ENCODE measurements at regions not wholly inside any gene's neighbourhood (a gene's known extent, or its start where the extent isn't known, plus 50 kb on each side); places are given as distances from the start of the nearest gene placed in this dataset.

GRCh38 chr11:79702303-79702702, 261.5 kb upstream of the TENM4 start:
- Histone ChIP-seq H3K9ac (ENCODE audit: control insufficient read depth, insufficient read depth, low read length) (no peak overlapping the region), H3K9me3 (replicated peaks; ENCODE audit: control insufficient read depth, insufficient read depth, low read length) (no peaks in the 10 kb centered on the region), H3K4me3 (no peak overlapping the region), H3K4me2 (ENCODE audit: control insufficient read depth, insufficient read depth) (no peak overlapping the region), H3K27ac (ENCODE audit: control insufficient read depth, insufficient read depth) (no peak overlapping the region), H2AFZ (ENCODE audit: control insufficient read depth, low read depth, low read length) (no peak overlapping the region), H3K79me2 (ENCODE audit: control insufficient read depth, insufficient read depth, low read length) (no peaks in the 10 kb centered on the region), H3K4me1 (ENCODE audit: control insufficient read depth, insufficient read depth, low read length) (no peaks in the 10 kb centered on the region), H3K27me3 (replicated peaks in 1 of 2; ENCODE audit: control insufficient read depth in 2 of 2, insufficient read depth in 2 of 2, low read length in 1 of 2) (no peaks in the 10 kb centered on the region), H4K20me1 (ENCODE audit: control insufficient read depth, insufficient read depth) (no peaks in the 10 kb centered on the region), H3K36me3 (ENCODE audit: control insufficient read depth in 2 of 2, insufficient read depth in 2 of 2, low read length in 1 of 2) (no peaks in the 10 kb centered on the region)
- ATAC-seq, result no peak
- SMC1A ChIA-PET (ENCODE audit: uncharacterized antibody, unreplicated experiment), result interaction anchor here (0.5 kb wide), 1 partner anchor 1870 kb away, joined by 3 read pairs; no protein-coding TSS in a partner anchor
- in situ Hi-C loops (cut with MboI), result loop anchor here (10.0 to 25.0 kb wide), 3 partner anchors 452 to 1535 kb away; no protein-coding TSS in a partner anchor
- TF ChIP-seq POU2F2 (IDR thresholded peaks at IDR 0.05; ENCODE audit: borderline replicate concordance, low read depth, low read length) (no peak), NR2C2 (IDR thresholded peaks at IDR 0.05; ENCODE audit: borderline replicate concordance, control insufficient read depth, insufficient read length, low read depth) (no peak), EED (IDR thresholded peaks at IDR 0.05; ENCODE audit: low read depth) (no peak), ZZZ3 (IDR thresholded peaks at IDR 0.05; ENCODE audit: control insufficient read depth, insufficient read length, low read depth) (no peak), E2F8 (IDR thresholded peaks at IDR 0.05; ENCODE audit: low read depth, partially characterized antibody) (no peak), E4F1 (IDR thresholded peaks at IDR 0.05; ENCODE audit: borderline replicate concordance, partially characterized antibody) (no peak), PML (IDR thresholded peaks at IDR 0.05; ENCODE audit: low read length) (no peak), RUNX3 (IDR thresholded peaks at IDR 0.05; ENCODE audit: low read length) (no peak), POLR2AphosphoS2 (IDR thresholded peaks at IDR 0.05; ENCODE audit: low read depth, low read length) (no peak)
- DNase-seq (ENCODE audit: low read depth, low spot score), result no peak
- no TSS peak for BruUV-seq (replicated peaks)
- RAD21 ChIA-PET (ENCODE audit: unreplicated experiment), result no interaction called here
- intact Hi-C loops (cut with micrococcal nuclease; ENCODE audit: unreplicated experiment), result no loop called here
- 89% methylated on average over 3 of the region's 3 CpGs for WGBS (ENCODE audit: insufficient coverage, insufficient replicate concordance, low lambda C conversion rate, missing lambda C conversion rate)
- POLR2A ChIA-PET, result no interaction called here
- FAIRE-seq, result no peak
- CTCF ChIA-PET, result no interaction called here
